ENCODE measurements at regions not wholly inside any gene's neighbourhood (a gene's known extent, or its start where the extent isn't known, plus 50 kb on each side); places are given as distances from the start of the nearest gene placed in this dataset.
"Not testable (repeated sequence)": the region's sequence is repeated elsewhere in the genome, so short reads cannot be mapped to it uniquely, and the experiment has no call there.

- DNase-seq (no peak), ATAC-seq (no peak)
- intact Hi-C loops (cut with micrococcal nuclease), result no loop called here
Measured at GRCh38 chr6:170003451-170004160, 252.2 kb downstream of the ERMARD start.

DNA sequence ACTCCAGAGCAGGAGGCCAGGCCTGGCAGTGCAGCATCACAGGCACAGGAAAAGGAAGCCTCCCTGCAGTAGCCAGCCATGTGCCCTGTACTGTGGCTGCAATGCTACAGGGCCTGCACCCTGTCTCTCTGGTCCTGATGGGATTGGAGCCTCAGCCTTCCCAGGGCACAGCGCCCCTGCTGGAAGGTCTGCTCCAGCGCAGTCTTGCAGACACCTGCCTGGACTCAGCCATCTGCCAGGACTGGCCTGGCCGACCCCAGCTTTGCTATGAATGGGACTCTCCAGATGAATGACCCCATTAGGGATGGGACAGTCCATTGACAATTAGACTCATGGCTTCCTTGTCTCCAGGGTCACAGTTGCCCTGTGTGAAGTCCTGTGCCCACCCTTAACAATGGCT, 251.6 kb downstream of the ERMARD start:
- ATAC-seq (peak; percentile 39), DNase-seq (no peak)
- intact Hi-C loops (cut with micrococcal nuclease), result no loop called here

GRCh38 chr6:170001782-170002181, 250.4 kb downstream of the ERMARD start:
- ATAC-seq; intact Hi-C loops (cut with micrococcal nuclease); DNase-seq: not testable (repeated sequence)

GRCh38 chr6:170000071-170000843, 248.8 kb downstream of the ERMARD start:
- intact Hi-C loops (cut with micrococcal nuclease), result no loop called here
- ATAC-seq (no peak), DNase-seq (no peak)

DNA sequence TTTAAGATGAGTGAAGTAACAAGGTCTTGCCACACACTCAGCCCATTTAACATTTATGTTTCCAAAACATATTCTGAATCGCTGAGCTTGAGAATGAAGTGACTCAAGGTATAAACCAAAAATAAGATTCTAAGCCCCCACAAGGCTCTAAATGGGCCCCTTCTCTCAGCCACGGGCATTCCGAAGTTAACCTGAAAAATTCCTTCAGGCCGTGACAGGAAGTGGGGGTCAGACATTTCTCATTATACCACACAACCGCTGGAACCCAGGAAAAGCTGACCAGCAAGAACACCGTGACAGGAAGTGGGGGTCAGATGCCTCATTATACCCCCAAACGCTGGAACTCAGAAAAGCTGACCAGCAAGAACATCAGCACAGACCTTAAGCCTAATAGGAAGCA, 247.9 kb downstream of the ERMARD start:
- ATAC-seq, result no peak
- intact Hi-C loops (cut with micrococcal nuclease), result no loop called here
- no peak for DNase-seq

- ATAC-seq, result no peak
- intact Hi-C loops (cut with micrococcal nuclease), result no loop called here
- DNase-seq, result no peak
Measured at GRCh38 chr6:169998457-169998856, 247.0 kb downstream of the ERMARD start.

GRCh38 chr6:169997930-169998218, 246.5 kb downstream of the ERMARD start:
- intact Hi-C loops (cut with micrococcal nuclease), result no loop called here
- no peak for ATAC-seq
- no peak for DNase-seq

DNA sequence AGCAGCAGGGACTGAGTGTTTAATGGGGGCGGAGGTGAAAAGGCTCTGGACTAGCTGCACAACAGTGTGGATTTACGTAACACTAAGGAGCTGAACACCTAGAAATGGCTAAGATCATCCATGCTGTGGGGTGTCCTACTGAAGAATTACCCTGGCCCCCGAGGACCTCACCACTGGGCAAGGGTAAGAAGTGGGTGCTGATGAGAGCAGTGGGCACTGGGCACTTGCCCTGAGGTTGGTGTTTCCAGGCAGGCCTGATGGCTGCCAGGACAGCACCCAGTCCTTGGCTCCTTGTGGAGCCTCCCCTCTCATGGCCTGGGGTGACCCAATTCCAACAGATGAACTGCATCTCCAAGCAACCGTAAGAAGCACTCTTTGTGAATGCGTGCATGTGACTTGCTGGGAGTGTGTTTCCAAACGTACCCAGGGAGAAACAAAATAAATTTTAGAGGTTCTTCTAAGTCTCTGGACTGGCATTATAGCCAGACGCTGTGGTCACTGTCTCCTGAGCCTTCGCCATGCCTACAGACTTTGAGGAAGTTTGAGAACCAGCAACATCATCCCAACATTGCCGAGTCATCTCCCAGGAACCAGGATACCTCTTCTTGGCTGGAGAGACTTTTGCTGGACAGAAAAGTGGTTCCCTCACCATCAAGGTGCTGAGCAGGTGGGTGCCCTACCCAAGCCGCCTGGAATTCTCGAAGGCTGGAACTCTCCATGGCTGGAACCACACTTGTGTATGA, 245.9 kb downstream of the ERMARD start:
- DNase-seq (no peak), ATAC-seq (no peak)
- intact Hi-C loops (cut with micrococcal nuclease), result no loop called here

DNA sequence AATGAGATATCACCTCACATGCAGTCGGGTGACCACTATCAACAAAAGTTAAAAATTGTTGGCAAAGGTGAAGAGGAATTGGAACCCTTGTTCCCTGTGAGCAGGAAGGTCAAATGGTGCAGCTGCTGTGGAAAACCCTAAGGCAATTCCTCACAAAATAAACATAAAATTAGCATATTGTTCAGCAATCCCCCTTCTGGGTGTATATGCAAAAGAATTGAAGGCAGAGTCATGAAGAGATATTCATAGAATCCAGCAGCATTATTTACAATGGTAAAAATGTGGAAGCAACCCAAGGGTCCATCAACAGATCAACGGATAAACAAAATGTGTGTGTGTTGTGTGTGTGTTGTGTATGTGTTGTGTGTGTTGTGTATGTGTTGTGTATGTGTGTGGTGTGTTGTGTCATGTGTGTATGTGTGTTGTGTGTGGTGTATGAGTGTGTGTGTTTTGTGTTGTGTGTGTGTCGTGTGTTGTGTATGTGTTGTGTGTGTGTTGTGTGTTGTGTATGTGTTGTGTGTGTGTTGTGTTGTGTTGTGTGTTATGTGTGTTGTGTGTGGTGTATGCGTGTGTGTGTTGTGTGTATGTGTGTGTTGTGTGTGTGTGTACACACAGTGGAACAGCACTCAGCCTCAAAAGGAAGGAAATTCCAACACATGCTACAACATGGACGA, 245.1 kb downstream of the ERMARD start:
- no peak for ATAC-seq
- intact Hi-C loops (cut with micrococcal nuclease), result no loop called here
- DNase-seq, result no peak

GRCh38 chr6:169994739-169995138, 243.3 kb downstream of the ERMARD start:
- no peak for DNase-seq
- intact Hi-C loops (cut with micrococcal nuclease), result no loop called here

GRCh38 chr6:169993861-169994481, 242.5 kb downstream of the ERMARD start:
- ATAC-seq (no peak), DNase-seq (no peak)
- intact Hi-C loops (cut with micrococcal nuclease), result no loop called here

More at GRCh38 chr6:169994739-169995138, 243.3 kb downstream of the ERMARD start:
- no peak for ATAC-seq

- DNase-seq (no peak), ATAC-seq (no peak)
- intact Hi-C loops (cut with micrococcal nuclease), result no loop called here
Measured at GRCh38 chr6:169991913-169992312, 240.5 kb downstream of the ERMARD start.

DNA sequence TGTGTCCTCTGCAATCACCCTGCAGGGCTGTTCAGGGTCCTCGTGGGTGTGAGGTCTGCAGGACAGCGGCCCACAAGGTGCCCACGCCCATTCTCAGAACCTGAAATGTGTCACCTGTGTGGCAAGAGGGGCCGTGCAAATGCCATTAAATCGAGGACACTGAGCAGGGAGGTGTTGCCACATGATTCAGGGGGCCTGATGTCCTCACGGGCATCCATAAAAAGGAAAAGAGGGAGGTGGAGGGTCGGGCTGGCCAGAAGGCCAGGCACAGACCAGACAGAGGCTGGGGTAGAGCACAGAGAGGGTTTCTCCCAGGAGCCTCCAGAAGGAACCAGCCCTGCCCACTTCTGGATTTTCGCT, 239.6 kb downstream of the ERMARD start:
- no peak for ATAC-seq
- intact Hi-C loops (cut with micrococcal nuclease), result no loop called here
- no peak for DNase-seq

DNA sequence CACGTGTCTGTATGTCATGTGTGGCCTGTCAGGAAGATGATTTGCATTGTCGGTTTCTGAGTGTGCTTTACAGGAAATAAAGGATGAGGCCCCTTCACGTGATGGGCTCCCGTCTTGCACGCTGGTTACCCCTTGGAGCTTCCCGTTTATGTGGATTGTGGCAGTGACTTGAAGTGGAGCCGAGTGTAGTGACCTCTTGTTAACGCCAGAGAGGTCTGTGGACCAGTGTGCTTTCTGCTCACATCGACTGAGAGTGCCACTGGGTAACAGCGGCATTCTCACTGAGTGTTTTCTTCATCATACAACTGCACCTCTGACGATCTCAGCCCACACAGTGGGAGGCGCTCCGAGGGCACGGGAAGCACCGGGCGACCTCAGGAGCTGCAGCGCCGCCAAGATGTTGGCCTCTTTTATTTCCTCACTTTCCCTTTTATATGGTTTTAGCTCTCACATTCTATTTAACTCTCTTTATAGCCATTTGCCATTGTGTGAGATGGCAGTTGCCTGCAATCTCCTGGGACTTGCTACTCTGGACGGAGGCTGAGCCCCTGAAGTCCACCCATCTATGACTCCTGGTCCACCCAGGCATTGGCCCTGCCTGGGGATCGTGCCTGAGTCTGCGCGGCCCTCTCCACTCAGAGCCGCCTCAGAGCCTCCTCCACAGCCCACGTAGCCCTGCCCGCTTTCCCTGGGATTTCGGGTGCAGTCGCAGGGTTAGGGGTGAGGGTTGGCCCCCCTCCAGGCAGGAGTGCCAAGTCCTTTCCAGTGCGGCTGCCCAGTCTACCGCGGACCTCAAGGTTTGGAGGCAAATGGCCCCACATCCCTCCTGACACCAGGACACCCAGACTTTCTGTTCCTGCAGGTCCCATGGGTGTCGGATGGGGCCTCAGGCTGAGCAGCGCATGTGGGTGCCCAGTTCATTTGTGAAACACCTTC, 238.9 kb downstream of the ERMARD start:
- peak; percentile 32 for ATAC-seq
- DNase-seq, result no peak
- intact Hi-C loops (cut with micrococcal nuclease), result no loop called here

DNA sequence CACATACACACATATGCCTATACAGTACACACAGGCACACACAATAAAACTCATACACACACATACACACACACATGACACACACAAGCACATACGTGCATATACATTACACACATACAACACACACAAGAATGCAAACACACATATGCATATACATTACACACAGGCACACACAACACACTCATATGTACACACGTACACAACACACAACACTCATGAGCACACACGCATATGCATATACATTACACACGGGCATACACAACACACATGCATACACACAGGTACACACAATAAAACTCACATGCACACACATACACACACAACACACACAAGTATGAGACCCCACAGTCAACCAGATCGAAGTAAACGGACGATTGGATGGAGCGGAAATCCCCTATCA, 238.2 kb downstream of the ERMARD start:
- intact Hi-C loops (cut with micrococcal nuclease), result no loop called here
- DNase-seq, result no peak

DNA sequence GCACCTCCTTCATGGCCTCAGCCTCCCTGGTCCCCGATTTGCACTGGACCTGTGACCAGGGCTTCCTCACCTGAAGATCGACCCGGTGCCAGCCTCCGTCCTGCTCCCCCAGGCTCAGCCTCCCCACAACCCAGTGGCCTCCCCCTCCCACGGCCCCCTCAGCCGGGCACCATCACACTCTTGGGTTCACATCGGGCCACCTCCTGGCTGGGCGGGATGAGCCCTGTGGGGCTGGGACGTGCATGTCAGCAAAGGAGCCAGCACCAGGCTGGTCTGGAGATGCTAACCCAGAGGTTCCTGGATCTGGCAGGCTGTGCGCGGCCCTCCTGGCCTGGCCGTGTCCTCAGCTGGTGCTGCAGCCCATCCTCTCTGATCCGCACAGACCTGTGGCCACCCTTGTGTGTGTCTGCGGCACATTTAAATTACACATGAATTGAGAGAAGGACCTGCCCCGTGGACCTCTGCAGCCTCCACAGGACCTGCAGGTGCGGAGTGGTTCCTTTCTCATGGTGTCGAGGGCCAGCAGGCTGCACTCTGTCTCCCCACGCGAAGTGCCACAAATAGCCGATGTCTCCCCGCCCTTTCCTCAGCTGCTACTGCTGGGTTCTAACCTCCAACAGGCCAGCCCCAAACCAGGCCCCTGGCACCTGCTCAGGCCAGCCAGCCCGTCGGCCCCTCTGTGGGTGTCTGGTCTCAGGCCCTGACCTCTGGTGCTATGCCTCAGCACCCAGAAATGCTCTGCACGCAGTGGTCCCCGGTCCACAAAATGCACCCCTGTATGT, 237.5 kb downstream of the ERMARD start:
- DNase-seq, result no peak

More for the DNA sequence above, 238.2 kb downstream of the ERMARD start:
- no peak for ATAC-seq

DNA sequence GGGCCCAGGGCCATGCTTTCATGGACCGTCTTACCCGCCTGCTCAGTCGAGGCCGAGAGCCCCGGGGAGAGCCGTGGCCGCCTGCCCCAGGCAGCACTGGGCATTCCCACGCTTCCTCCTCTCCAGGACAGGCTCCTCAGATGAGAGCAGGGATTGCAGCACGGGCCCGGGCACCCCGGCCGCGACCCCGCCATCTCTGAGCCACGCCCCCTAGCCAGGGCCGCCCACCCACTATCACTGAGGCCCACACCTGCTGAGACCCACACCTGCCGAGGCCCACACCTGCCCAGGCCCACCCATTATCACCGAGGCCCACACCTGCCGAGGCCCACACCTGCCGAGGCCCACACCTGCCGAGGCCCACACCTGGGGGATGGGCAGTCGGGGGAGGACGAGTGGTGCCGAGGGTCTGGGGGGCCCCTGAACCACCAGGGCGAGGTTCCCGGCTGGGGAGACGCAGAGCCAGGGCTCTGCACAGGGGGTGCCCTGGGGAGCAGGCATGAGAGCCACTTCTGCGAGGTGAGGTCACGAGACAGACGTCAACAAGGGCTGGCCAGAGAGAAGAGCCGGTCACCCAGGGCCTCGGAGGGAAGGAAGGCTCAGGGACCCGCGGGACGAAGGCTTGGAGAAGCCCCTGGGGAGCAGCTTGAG, 235.6 kb downstream of the ERMARD start:
- no peak for ATAC-seq
- intact Hi-C loops (cut with micrococcal nuclease), result no loop called here
- DNase-seq, result no peak

More for the DNA sequence above, 237.5 kb downstream of the ERMARD start:
- ATAC-seq, result no peak
- intact Hi-C loops (cut with micrococcal nuclease), result no loop called here
